ENCODE measurements at regions not wholly inside any gene's neighbourhood (a gene's known extent, or its start where the extent isn't known, plus 50 kb on each side); places are given as distances from the start of the nearest gene placed in this dataset.

DNA sequence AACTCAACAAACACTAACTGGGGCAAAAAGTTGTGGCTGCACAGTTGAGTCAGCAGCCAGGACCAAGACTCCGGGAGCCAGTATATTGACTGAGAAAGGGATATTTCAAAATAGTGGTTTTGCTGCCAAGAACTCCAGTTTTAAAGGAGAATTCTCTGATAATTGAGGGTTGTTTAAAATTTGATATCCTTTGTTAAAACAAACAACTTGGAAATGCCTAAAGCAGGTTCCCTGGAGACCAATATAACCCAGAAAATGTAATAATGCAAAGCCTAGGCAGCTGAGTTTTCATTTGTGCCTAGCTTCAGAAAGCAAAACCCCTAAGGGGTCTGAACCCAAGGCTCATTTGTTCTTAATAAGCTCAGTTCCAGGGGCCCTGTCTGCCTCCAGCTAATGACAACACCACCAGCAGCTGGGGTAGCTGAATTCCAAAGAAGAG is 311.7 kb upstream of the CCDC196 start:
- TF ChIP-seq, protein P1, sequence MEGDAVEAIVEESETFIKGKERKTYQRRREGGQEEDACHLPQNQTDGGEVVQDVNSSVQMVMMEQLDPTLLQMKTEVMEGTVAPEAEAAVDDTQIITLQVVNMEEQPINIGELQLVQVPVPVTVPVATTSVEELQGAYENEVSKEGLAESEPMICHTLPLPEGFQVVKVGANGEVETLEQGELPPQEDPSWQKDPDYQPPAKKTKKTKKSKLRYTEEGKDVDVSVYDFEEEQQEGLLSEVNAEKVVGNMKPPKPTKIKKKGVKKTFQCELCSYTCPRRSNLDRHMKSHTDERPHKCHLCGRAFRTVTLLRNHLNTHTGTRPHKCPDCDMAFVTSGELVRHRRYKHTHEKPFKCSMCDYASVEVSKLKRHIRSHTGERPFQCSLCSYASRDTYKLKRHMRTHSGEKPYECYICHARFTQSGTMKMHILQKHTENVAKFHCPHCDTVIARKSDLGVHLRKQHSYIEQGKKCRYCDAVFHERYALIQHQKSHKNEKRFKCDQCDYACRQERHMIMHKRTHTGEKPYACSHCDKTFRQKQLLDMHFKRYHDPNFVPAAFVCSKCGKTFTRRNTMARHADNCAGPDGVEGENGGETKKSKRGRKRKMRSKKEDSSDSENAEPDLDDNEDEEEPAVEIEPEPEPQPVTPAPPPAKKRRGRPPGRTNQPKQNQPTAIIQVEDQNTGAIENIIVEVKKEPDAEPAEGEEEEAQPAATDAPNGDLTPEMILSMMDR (IDR thresholded peaks at IDR 0.05) = no peak
- H3K27ac Mint-ChIP-seq = no peak overlapping the region
- no peak for DNase-seq
- H3K36me3 Mint-ChIP-seq (ENCODE audit: low read depth) = no peaks in the 10 kb centered on the region
- H3K27me3 Mint-ChIP-seq (ENCODE audit: insufficient read depth) = no peaks in the 10 kb centered on the region; the same call in 1 of the 2 replicates
- no peak overlapping the region for H3K4me3 Mint-ChIP-seq
- H3K9me3 Mint-ChIP-seq = peaks cover 69% of the 10 kb centered on the region
- no peaks in the 10 kb centered on the region for H3K4me1 Mint-ChIP-seq (ENCODE audit: low read depth)

DNA sequence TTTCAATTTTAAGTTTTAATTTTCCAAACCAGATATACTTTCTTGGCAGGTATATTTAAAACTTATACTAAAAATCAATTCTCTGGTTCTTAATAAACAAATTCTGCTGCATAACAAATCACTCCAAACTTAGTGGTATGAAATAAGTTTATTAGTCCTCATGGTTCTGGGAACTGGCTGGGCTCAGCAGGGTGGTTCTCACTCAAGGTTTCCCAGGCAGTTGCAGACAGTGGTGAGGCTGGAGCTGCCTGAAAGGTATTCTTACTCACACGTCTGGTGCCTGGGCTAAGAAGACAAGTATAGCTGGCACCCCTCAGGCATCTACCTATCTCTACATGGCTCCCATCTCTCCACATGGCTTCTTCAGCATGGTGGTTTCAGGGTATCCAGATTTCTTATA is 308.2 kb upstream of the CCDC196 start:
- no peak overlapping the region for H3K4me3 Mint-ChIP-seq
- H3K36me3 Mint-ChIP-seq (ENCODE audit: low read depth) = no peaks in the 10 kb centered on the region
- peaks cover 74% of the 10 kb centered on the region for H3K9me3 Mint-ChIP-seq
- TF ChIP-seq, protein P1 (IDR thresholded peaks at IDR 0.05) = no peak
- no peak overlapping the region for H3K27ac Mint-ChIP-seq
- H3K4me1 Mint-ChIP-seq (ENCODE audit: low read depth) = no peaks in the 10 kb centered on the region
- DNase-seq = no peak
- no peaks in the 10 kb centered on the region; the same call in 1 of the 2 replicates for H3K27me3 Mint-ChIP-seq (ENCODE audit: insufficient read depth)

DNA sequence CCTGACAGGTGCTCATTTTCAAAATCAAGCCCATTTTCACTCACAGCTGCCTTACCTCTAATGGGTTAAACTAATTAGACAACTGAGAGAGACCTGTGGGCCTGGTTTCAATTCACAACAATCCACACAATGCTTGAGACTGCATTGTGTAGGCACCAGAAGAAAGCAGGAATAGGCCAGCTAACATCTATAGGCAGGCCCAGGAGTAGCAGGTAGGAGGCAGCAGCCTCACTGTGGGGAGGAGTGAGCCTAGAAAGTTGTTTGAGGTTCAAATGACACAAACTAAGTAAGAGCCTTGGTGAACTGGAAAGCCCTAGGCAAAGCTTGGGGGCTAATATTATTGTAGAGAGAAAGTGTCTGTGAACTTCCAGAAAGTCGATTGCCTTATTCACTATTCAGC is 289.5 kb upstream of the CCDC196 start:
- H3K27ac Mint-ChIP-seq = no peak overlapping the region
- TF ChIP-seq, protein P1 (IDR thresholded peaks at IDR 0.05) = no peak
- H3K27me3 Mint-ChIP-seq (ENCODE audit: insufficient read depth) = peaks cover 3% of the 10 kb centered on the region; the same call in 1 of the 2 replicates
- peaks cover 52% of the 10 kb centered on the region for H3K9me3 Mint-ChIP-seq
- no peak overlapping the region for H3K4me3 Mint-ChIP-seq
- no peaks in the 10 kb centered on the region for H3K4me1 Mint-ChIP-seq (ENCODE audit: low read depth)
- no peak for DNase-seq
- no peaks in the 10 kb centered on the region for H3K36me3 Mint-ChIP-seq (ENCODE audit: low read depth)

DNA sequence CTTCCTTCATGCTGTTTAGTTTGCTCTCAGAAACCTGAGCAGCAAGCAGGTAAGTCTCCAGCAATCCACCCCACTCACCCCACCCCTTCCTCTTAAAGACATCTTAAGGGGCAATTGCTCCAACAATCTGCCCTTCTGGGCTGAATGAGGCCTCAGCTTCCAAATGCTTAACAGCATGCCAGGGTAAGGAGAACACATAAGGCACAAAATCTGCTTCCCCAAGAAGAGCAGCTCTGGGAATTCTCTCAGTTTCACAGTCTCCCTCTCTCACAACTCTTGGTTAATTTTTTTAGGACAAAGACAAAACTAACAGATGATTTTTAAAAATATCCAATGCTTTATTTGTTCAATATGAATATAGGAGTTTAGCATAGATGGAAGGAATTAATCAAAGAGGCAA is 288.9 kb upstream of the CCDC196 start:
- Mint-ChIP-seq H3K4me1 (ENCODE audit: low read depth) (no peaks in the 10 kb centered on the region), H3K4me3 (no peak overlapping the region), H3K27me3 (ENCODE audit: insufficient read depth) (peaks cover 3% of the 10 kb centered on the region; the same call in 1 of the 2 replicates), H3K9me3 (peaks cover 52% of the 10 kb centered on the region), H3K27ac (no peak overlapping the region), H3K36me3 (ENCODE audit: low read depth) (no peaks in the 10 kb centered on the region)
- TF ChIP-seq, protein P1 (IDR thresholded peaks at IDR 0.05) = no peak
- DNase-seq = no peak

DNA sequence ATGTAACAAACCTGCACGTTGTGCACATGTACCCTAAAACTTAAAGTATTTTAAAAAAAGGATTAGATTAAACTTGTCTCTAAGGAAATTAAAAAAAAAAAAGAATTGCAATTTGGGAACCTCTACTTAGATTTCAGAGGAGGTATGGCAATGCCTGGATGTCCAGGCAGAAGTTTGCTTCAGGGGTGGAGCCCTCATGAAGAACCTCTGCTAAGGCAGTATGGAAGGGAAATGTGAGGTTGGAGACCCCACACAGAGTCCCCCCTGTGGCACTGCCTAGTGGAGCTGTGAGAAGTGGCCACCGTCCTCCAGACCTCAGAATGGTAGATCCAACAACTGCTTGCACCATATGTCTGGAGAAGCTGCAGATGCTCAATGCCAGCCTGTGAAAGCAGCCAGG is 279.6 kb upstream of the CCDC196 start:
- DNase-seq = no peak
- Mint-ChIP-seq H3K36me3 (ENCODE audit: low read depth) (no peaks in the 10 kb centered on the region), H3K27me3 (ENCODE audit: insufficient read depth) (no peaks in the 10 kb centered on the region), H3K4me1 (ENCODE audit: low read depth) (no peaks in the 10 kb centered on the region), H3K4me3 (no peak overlapping the region), H3K9me3 (peaks cover 50% of the 10 kb centered on the region), H3K27ac (no peak overlapping the region)
- TF ChIP-seq, protein P1 (IDR thresholded peaks at IDR 0.05) = no peak

DNA sequence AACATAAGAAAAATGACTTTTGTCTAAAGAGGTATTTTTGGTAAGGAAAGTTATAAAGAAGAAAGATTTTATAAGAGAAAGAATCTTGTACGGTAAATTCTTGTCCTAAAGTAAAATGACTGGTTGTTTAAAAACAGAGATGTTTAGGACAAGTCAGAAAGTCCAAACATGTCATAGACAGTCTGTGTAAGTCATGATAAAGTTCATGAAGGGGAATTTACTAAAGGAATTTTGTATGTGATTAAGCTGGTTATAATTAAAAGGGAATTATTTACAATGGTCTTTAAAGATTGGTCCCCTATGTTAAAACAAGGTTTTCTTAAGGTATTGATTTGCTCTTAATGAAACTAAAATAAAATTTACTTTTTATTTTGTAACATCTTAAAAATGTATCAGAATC is 269.4 kb upstream of the CCDC196 start:
- Mint-ChIP-seq H3K27ac (no peak overlapping the region), H3K9me3 (peaks cover 65% of the 10 kb centered on the region), H3K4me3 (no peak overlapping the region), H3K36me3 (ENCODE audit: low read depth) (peaks cover 12% of the 10 kb centered on the region; the same call in 1 of the 2 replicates), H3K4me1 (ENCODE audit: low read depth) (no peaks in the 10 kb centered on the region), H3K27me3 (ENCODE audit: insufficient read depth) (no peaks in the 10 kb centered on the region; the same call in 1 of the 2 replicates)
- no peak for DNase-seq
- TF ChIP-seq, protein P1 (IDR thresholded peaks at IDR 0.05) = no peak
